Activated gamma-delta T cell treated with Interleukin-2 at 50 U/mL for 16 hours (primary cell): ENCODE measurements at regions not wholly inside any gene's neighbourhood (a gene's known extent, or its start where the extent isn't known, plus 50 kb on each side); places are given as distances from the start of the nearest gene placed in this dataset.

Experiments used
- DNase-seq: peaks from one replicate; pipeline ENCODE4 v3.0.0-alpha.2; 2020

DNA sequence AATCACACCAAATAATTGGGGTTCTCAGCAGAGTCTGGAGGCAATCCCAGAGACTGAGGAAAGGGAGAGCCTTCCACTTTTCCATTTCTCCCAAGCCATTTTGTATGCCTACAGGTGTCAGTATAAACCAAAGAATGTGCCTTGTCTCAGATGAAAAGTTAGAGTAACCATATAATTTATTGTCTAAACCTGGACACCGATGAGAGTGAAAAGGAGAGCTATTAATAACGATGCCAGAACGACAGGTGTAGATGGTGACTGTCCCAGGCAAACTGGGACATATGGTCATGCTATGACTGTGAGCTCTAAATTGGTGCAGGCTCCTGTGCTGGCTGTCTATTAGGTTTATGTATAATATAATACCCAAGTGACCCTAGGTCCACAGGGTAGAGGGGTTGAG, 219.6 kb downstream of the ARHGAP12 start:
- DNase-seq, result no peak

DNA sequence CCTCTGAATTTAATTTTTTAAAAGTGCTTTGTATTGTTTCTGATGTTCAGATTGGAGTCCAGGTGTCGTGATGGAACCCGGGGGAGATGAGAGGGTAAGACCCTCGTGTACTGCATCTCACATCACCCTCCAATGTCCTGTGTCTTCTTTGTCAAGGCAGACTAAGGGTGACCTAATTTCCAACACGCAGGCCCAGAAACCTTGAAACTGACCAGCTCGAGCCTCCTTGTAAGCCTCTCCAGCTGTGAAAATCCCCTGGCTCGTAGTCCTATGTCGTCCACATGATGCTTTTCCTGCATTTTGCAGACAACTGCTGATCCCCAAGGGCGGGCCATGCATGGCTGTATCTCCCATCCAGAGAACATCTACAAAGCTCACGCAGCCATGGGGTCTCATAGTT, 220.2 kb downstream of the ARHGAP12 start:
- DNase-seq, result no peak

GRCh38 chr10:31708046-31708445, 220.6 kb downstream of the ARHGAP12 start:
- no peak for DNase-seq

- DNase-seq, result no peak
Observed at GRCh38 chr10:31707093-31708039, 221.3 kb downstream of the ARHGAP12 start.

- no peak for DNase-seq
Observed at GRCh38 chr10:31706464-31707092, 222.1 kb downstream of the ARHGAP12 start.

GRCh38 chr10:31705136-31705535, 223.5 kb downstream of the ARHGAP12 start:
- DNase-seq, result no peak

GRCh38 chr10:31704195-31704594, 224.4 kb downstream of the ARHGAP12 start:
- no peak for DNase-seq

GRCh38 chr10:31702954-31703353, 225.7 kb downstream of the ARHGAP12 start:
- no peak for DNase-seq

DNA sequence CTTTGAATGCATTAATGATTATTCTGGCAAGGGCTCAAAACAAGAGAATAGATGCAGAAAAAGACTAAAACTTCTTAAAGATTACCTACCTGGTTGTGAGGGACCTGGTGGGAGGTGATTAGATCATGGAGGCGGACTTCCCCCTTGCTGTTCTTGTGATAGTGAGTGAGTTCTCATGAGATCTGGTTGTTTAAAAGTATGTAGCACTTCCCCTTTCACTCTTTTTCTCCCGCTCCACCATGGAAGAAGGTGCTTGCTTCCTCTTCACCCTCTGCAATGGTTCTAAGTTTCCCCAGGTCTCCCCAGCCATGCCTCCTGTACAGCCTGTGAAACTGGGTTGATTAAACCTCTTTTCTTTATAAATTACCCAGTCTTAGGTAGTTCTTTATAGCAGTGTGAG, 226.6 kb downstream of the ARHGAP12 start:
- no peak for DNase-seq

DNA sequence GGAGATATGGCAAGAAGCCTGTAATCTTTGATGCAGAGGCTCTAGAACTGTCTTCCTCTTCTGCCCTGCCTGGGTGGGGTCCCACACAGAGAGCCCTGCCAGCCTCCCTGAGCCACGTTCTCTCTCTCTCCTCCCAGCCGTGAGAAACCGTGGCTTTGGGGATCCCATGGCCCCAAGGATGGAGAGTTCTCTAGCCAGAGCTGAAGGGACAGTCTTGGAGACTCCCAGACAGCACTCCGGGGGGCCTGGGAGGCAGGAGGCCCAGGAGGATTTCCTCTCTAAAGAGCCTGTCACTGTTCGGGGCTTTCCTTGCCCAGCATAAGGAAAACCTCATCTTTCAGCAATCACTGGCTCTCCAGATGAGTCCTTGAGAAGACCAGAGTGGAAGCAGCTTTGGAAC, 227.1 kb downstream of the ARHGAP12 start:
- DNase-seq, result no peak

- DNase-seq, result no peak
Observed at GRCh38 chr10:31700181-31700611, 228.4 kb downstream of the ARHGAP12 start.

DNA sequence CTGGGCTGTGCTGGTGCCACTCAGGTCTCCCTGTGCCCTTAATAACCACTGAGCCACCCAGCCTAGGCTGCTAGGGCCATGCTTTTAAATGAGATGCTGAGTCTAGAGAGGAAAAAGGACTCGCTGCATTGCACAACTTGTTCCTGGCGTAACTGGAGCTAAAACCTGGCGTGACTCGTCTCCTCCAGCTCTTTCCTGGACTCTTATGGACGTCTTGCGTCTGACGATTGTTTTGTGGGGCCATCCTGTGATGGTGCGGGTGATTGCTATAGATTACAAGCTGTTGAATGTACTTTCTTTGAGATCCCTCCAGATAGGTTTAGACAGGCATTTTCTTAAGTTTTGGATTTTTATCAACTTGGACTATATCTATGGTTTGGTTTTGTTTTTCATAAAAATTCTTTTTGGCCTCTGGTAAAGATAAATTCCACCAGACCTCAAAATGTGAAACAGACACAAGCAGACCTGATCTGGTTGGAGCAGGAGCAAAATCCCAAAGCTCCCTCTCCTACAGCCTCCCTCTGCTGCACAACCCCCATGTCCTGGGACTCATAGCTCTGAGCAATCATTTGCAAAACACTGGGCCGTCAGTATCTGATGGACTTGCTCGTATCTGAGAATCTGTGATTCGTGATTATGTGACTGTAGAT, 230.3 kb downstream of the ARHGAP12 start:
- no peak for DNase-seq

- no peak for DNase-seq
Observed at GRCh38 chr10:31697271-31698180, 231.1 kb downstream of the ARHGAP12 start.

GRCh38 chr10:31694929-31695837, 233.4 kb downstream of the ARHGAP12 start:
- DNase-seq, result no peak

DNA sequence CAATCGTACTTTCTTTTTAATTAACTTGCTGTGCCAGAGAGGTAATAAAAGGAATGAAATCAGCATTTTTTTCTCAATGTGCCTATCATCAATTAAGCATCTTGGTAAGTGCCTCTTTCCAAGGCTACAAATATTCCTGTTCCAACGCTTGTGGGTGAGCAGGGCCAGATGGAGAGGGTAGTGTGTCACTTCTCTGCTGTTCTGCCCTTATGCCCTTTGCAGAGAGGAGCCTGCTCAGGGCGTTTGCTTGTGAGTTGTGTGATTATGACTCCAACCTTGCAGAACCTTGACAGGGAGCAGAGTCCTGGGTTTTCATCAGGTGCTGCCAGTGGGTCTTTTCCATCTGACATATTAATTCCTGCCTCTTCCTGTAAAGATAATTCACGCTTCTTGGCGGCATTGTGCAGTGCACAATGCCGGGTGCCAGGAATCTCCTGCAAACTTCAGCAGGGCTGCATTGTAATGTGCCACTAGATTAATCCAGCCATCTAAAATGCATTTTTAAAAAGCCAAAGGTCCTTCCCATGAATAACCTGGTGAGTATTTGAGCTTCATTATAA, 234.4 kb downstream of the ARHGAP12 start:
- DNase-seq, result no peak

GRCh38 chr10:31693491-31693890, 235.1 kb downstream of the ARHGAP12 start:
- DNase-seq, result no peak

- DNase-seq, result no peak
Observed at GRCh38 chr10:31689233-31689632, 239.4 kb downstream of the ARHGAP12 start.

DNA sequence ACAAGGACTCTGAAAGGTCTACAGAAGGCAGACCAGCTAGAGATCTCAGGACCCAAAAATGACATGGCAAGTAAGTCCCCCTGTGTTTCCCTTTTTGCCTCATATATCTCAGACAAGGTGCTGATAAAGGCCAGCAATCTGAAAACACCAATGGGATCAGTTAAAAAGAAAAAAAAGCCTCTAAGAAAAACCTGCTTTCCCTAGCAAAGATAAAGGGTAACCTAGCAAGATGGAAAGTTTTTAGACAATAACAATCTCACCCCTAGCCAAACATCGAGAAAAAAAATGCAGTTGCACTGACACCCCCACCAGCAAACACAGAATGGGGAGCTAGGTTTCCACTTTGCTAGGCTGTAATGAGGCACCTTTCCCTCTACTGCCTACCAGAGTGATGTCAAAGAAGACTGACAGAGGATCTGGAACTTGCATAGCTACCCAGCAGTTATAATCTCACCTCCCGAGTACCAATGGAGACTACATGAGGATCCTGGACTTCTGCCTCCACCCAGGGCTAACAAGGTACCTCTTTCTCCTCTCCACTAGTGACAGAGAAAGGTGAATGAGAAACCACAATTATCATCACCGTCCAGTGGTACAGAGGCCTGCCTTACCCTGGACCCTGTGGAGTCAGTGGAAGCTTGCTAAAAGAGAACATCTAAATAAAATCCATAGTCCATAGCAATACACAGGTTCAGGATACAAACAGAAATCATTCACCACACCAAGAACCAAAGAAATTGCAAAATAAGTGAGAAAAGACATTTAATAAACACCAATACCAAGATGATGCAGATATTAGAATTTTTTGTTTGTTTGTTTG, 240.8 kb downstream of the ARHGAP12 start:
- no peak for DNase-seq

GRCh38 chr10:31686599-31686998, 242.0 kb downstream of the ARHGAP12 start:
- no peak for DNase-seq

- DNase-seq, result no peak
Observed at GRCh38 chr10:31683682-31684081, 244.9 kb downstream of the ARHGAP12 start.
